ENCODE measurements at regions not wholly inside any gene's neighbourhood (a gene's known extent, or its start where the extent isn't known, plus 50 kb on each side); places are given as distances from the start of the nearest gene placed in this dataset.

GRCh38 chr12:105929192-105929591 lies 209.6 kb downstream of the NUAK1 start:
- Histone ChIP-seq H3K79me2 (ENCODE audit: insufficient read depth, low read length) (no peaks in the 10 kb centered on the region), H3K36me3 (ENCODE audit: low read length) (no peaks in the 10 kb centered on the region), H3K9me2 (replicated peaks; ENCODE audit: insufficient read depth, low read length) (no peaks in the 10 kb centered on the region), H3F3A (ENCODE audit: insufficient read depth) (no peaks in the 10 kb centered on the region), H3K9me3 (ENCODE audit: insufficient read depth, low read length) (no peaks in the 10 kb centered on the region), H3K27ac (ENCODE audit: low read depth, low read length) (no peak overlapping the region), H3K27me3 (ENCODE audit: low read length) (no peaks in the 10 kb centered on the region), H3K4me2 (ENCODE audit: low read depth, low read length, poor library complexity, severe bottlenecking) (no peak overlapping the region), H4K20me1 (ENCODE audit: low read depth, low read length) (no peaks in the 10 kb centered on the region), H3K4me3 (ENCODE audit: insufficient read depth, low read length, poor library complexity, severe bottlenecking) (no peak overlapping the region), H3K9ac (ENCODE audit: low read length) (no peak overlapping the region), H2AFZ (ENCODE audit: low read depth, low read length, severe bottlenecking) (no peak overlapping the region)
- TF ChIP-seq CTCF (IDR thresholded peaks at IDR 0.05; ENCODE audit: insufficient read depth, low read length, poor library complexity, severe bottlenecking) (no peak), EZH2phosphoT487 (conservative IDR thresholded peaks at IDR 0.05; ENCODE audit: low read length) (no peak)

GRCh38 chr12:105930557-105931503 lies 207.9 kb downstream of the NUAK1 start:
- Histone ChIP-seq H3K9ac (ENCODE audit: low read length) (no peak overlapping the region), H3K27ac (ENCODE audit: low read depth, low read length) (no peak overlapping the region), H3K4me3 (ENCODE audit: insufficient read depth, low read length, poor library complexity, severe bottlenecking) (no peak overlapping the region), H3K27me3 (ENCODE audit: low read length) (no peaks in the 10 kb centered on the region), H3F3A (ENCODE audit: insufficient read depth) (no peaks in the 10 kb centered on the region), H3K36me3 (ENCODE audit: low read length) (no peaks in the 10 kb centered on the region), H4K20me1 (ENCODE audit: low read depth, low read length) (no peaks in the 10 kb centered on the region), H3K9me3 (ENCODE audit: insufficient read depth, low read length) (no peaks in the 10 kb centered on the region), H3K4me2 (ENCODE audit: low read depth, low read length, poor library complexity, severe bottlenecking) (no peak overlapping the region), H2AFZ (ENCODE audit: low read depth, low read length, severe bottlenecking) (no peak overlapping the region), H3K9me2 (replicated peaks; ENCODE audit: insufficient read depth, low read length) (no peaks in the 10 kb centered on the region), H3K79me2 (ENCODE audit: insufficient read depth, low read length) (no peaks in the 10 kb centered on the region)
- no peak for TF ChIP-seq EZH2phosphoT487 (conservative IDR thresholded peaks at IDR 0.05; ENCODE audit: low read length)
- no peak for TF ChIP-seq CTCF (IDR thresholded peaks at IDR 0.05; ENCODE audit: insufficient read depth, low read length, poor library complexity, severe bottlenecking)

- H2AFZ ChIP-seq (ENCODE audit: low read depth, low read length, severe bottlenecking), result no peak overlapping the region
- no peaks in the 10 kb centered on the region for H3K79me2 ChIP-seq (ENCODE audit: insufficient read depth, low read length)
- no peaks in the 10 kb centered on the region for H3K27me3 ChIP-seq (ENCODE audit: low read length)
- no peaks in the 10 kb centered on the region for H3K36me3 ChIP-seq (ENCODE audit: low read length)
- no peak overlapping the region for H3K27ac ChIP-seq (ENCODE audit: low read depth, low read length)
- no peaks in the 10 kb centered on the region for H3F3A ChIP-seq (ENCODE audit: insufficient read depth)
- H3K9me2 ChIP-seq (replicated peaks; ENCODE audit: insufficient read depth, low read length), result no peaks in the 10 kb centered on the region
- H3K4me2 ChIP-seq (ENCODE audit: low read depth, low read length, poor library complexity, severe bottlenecking), result no peak overlapping the region
- no peaks in the 10 kb centered on the region for H3K9me3 ChIP-seq (ENCODE audit: insufficient read depth, low read length)
- H3K4me3 ChIP-seq (ENCODE audit: insufficient read depth, low read length, poor library complexity, severe bottlenecking), result no peak overlapping the region
- no peak for TF ChIP-seq CTCF (IDR thresholded peaks at IDR 0.05; ENCODE audit: insufficient read depth, low read length, poor library complexity, severe bottlenecking)
- no peak for TF ChIP-seq EZH2phosphoT487 (conservative IDR thresholded peaks at IDR 0.05; ENCODE audit: low read length)
- H4K20me1 ChIP-seq (ENCODE audit: low read depth, low read length), result no peaks in the 10 kb centered on the region
- H3K9ac ChIP-seq (ENCODE audit: low read length), result no peak overlapping the region
Observed at GRCh38 chr12:105931762-105932570, 206.8 kb downstream of the NUAK1 start.
